OCI-LY1 (cell line): ENCODE measurements at regions not wholly inside any gene's neighbourhood (a gene's known extent, or its start where the extent isn't known, plus 50 kb on each side); places are given as distances from the start of the nearest gene placed in this dataset.

Experiments used
- H2AFZ ChIP-seq: fragments of 200-600 bp; sonication (generic), shearing (Covaris generic); 2 replicates; pipeline ENCODE4 v1.6.0; 2014; ENCODE audit warnings: antibody characterized with exemption, mild to moderate bottlenecking, low read length
- H3F3A ChIP-seq: fragments of 200-600 bp; sonication (generic), shearing (Covaris generic); 2 replicates; pipeline ENCODE4 v1.6.0; 2014; ENCODE audit warnings: mild to moderate bottlenecking, antibody characterized with exemption, low read length, moderate library complexity; ENCODE audit not compliant: insufficient read depth
- H3K27ac ChIP-seq: fragments of 200-600 bp; sonication (generic); 2 replicates; pipeline ENCODE4 v1.5.1; 2014; ENCODE audit warnings: low read length, mixed run types, mild to moderate bottlenecking, low read depth; ENCODE audit not compliant: poor library complexity, severe bottlenecking
- H3K27me3 ChIP-seq: fragments of 200-600 bp; sonication (generic); 2 replicates; pipeline ENCODE4 v1.6.0; 2014; ENCODE audit warnings: antibody characterized with exemption, mild to moderate bottlenecking, low read length, moderate library complexity; ENCODE audit not compliant: insufficient read depth
- H3K36me3 ChIP-seq: fragments of 200-600 bp; sonication (generic); 2 replicates; pipeline ENCODE4 v1.6.1; 2014; ENCODE audit warnings: mild to moderate bottlenecking, antibody characterized with exemption, low read length, moderate library complexity, mixed read lengths; ENCODE audit not compliant: insufficient read depth
- H3K4me1 ChIP-seq: fragments of 200-600 bp; sonication (generic); 2 replicates; pipeline ENCODE4 v1.5.1; 2014; ENCODE audit warnings: mild to moderate bottlenecking, low read length, moderate library complexity; ENCODE audit not compliant: insufficient read depth, severe bottlenecking
- H3K4me2 ChIP-seq: fragments of 200-600 bp; sonication (generic), shearing (Covaris generic); 2 replicates; pipeline ENCODE4 v1.6.1; 2014; ENCODE audit warnings: low read length
- H3K4me3 ChIP-seq: fragments of 200-600 bp; sonication (generic); 2 replicates; pipeline ENCODE4 v1.5.1; 2014; ENCODE audit warnings: low read length, low read depth, mild to moderate bottlenecking, mixed read lengths; ENCODE audit not compliant: poor library complexity, severe bottlenecking
- H3K79me2 ChIP-seq: fragments of 200-600 bp; shearing (Covaris generic); 2 replicates; pipeline ENCODE4 v1.6.1; 2016; ENCODE audit warnings: mixed run types, low read length, mixed read lengths; ENCODE audit not compliant: insufficient read depth
- H3K9ac ChIP-seq: fragments of 200-600 bp; sonication (generic), shearing (Covaris generic); 2 replicates; pipeline ENCODE4 v1.6.1; 2014; ENCODE audit warnings: mild to moderate bottlenecking, low read length, mixed read lengths
- H3K9me2 ChIP-seq: fragments of 200-600 bp; sonication (generic), shearing (Covaris generic); 2 replicates; pipeline ENCODE4 v1.6.1; 2014; ENCODE audit warnings: low read depth, mild to moderate bottlenecking, low read length, mixed read lengths
- H3K9me3 ChIP-seq: fragments of 200-600 bp; shearing (Covaris generic); 2 replicates; pipeline ENCODE4 v1.6.1; 2014; ENCODE audit warnings: low read length, mixed read lengths
- H4K20me1 ChIP-seq: fragments of 200-600 bp; sonication (generic), shearing (Covaris generic); 2 replicates; pipeline ENCODE4 v1.6.0; 2016; ENCODE audit warnings: mild to moderate bottlenecking, low read length; ENCODE audit not compliant: insufficient read depth
- CTCF ChIP-seq: fragments of 200-600 bp; sonication (generic), shearing (Covaris generic); IDR thresholded peaks from 2 replicates; pipeline ENCODE4 v1.5.1; 2017; ENCODE audit warnings: mild to moderate bottlenecking, antibody characterized with exemption, low read length, moderate library complexity, mixed read lengths
- EZH2 ChIP-seq: fragments of 200-600 bp; sonication (generic), shearing (Covaris generic); IDR thresholded peaks from 2 replicates; pipeline ENCODE4 v1.8.0; 2017; ENCODE audit warnings: borderline replicate concordance, mixed run types, mild to moderate bottlenecking, antibody characterized with exemption, low read length, moderate library complexity, mixed read lengths

- H3K9me2 ChIP-seq: no peaks in the 10 kb centered on the region
- H3K36me3 ChIP-seq: no peaks in the 10 kb centered on the region
- TF ChIP-seq CTCF (no peak), EZH2 (no peak)
- H3K79me2 ChIP-seq: no peaks in the 10 kb centered on the region
- H3K4me3 ChIP-seq: no peak overlapping the region
- H3F3A ChIP-seq: no peaks in the 10 kb centered on the region
- no peak overlapping the region for H3K9ac ChIP-seq
- no peak overlapping the region for H3K4me2 ChIP-seq
- no peaks in the 10 kb centered on the region for H4K20me1 ChIP-seq
- H2AFZ ChIP-seq: no peak overlapping the region
- no peaks in the 10 kb centered on the region for H3K27me3 ChIP-seq
- no peaks in the 10 kb centered on the region for H3K9me3 ChIP-seq
- no peaks in the 10 kb centered on the region for H3K4me1 ChIP-seq
- no peak overlapping the region for H3K27ac ChIP-seq
Observed at GRCh38 chr14:55734731-55735130, 154.7 kb downstream of the KTN1 start.

- H3K4me2 ChIP-seq: no peak overlapping the region
- H2AFZ ChIP-seq: no peak overlapping the region
- no peaks in the 10 kb centered on the region for H3F3A ChIP-seq
- H3K9me2 ChIP-seq: no peaks in the 10 kb centered on the region
- no peak overlapping the region for H3K4me3 ChIP-seq
- no peaks in the 10 kb centered on the region for H3K79me2 ChIP-seq
- TF ChIP-seq CTCF: no peak
- TF ChIP-seq EZH2: no peak
- no peaks in the 10 kb centered on the region for H3K9me3 ChIP-seq
- H4K20me1 ChIP-seq: no peaks in the 10 kb centered on the region
- no peaks in the 10 kb centered on the region for H3K4me1 ChIP-seq
- H3K36me3 ChIP-seq: no peaks in the 10 kb centered on the region
- H3K9ac ChIP-seq: no peak overlapping the region
- no peaks in the 10 kb centered on the region for H3K27me3 ChIP-seq
- H3K27ac ChIP-seq: no peak overlapping the region
Observed at GRCh38 chr14:55739967-55740648, 160.1 kb downstream of the KTN1 start.

- H3K4me3 ChIP-seq: no peak overlapping the region
Observed at GRCh38 chr14:55740649-55740989, 160.6 kb downstream of the KTN1 start.

More at GRCh38 chr14:55740649-55740989, 160.6 kb downstream of the KTN1 start:
- Histone ChIP-seq H3K4me1 (no peaks in the 10 kb centered on the region), H3K36me3 (no peaks in the 10 kb centered on the region), H3K9ac (no peak overlapping the region), H3K4me2 (no peak overlapping the region), H3K9me3 (no peaks in the 10 kb centered on the region), H3K27ac (no peak overlapping the region), H2AFZ (no peak overlapping the region), H4K20me1 (no peaks in the 10 kb centered on the region), H3K79me2 (no peaks in the 10 kb centered on the region), H3K9me2 (no peaks in the 10 kb centered on the region), H3K27me3 (no peaks in the 10 kb centered on the region), H3F3A (no peaks in the 10 kb centered on the region)
- no peak for TF ChIP-seq EZH2
- no peak for TF ChIP-seq CTCF
